SK-N-MC (cell line): ENCODE measurements at regions not wholly inside any gene's neighbourhood (a gene's known extent, or its start where the extent isn't known, plus 50 kb on each side); places are given as distances from the start of the nearest gene placed in this dataset.

Experiments used
- EZH2 ChIP-seq: fragments of 200-600 bp; sonication (generic); IDR thresholded peaks from one replicate; pipeline ENCODE4 v1.6.1; 2017; ENCODE audit warnings: antibody characterized with exemption
- FOXP2 ChIP-seq: optimal IDR thresholded peaks from 2 replicates; pipeline ENCODE3; 2011; ENCODE audit warnings: mild to moderate bottlenecking, moderate library complexity; ENCODE audit not compliant: insufficient read depth; ENCODE audit errors: extremely low read length, control extremely low read depth
- POLR2AphosphoS5 ChIP-seq: IDR thresholded peaks from 2 replicates; pipeline ENCODE4 v1.6.1; 2012; ENCODE audit warnings: mild to moderate bottlenecking, low read depth, low read length, borderline replicate concordance

- TF ChIP-seq EZH2 = no peak
- no peak for TF ChIP-seq POLR2AphosphoS5
- TF ChIP-seq FOXP2 = no peak
Observed at GRCh38 chr2:207472343-207473048, 57.3 kb upstream of the CREB1 start.
